Stimulated activated CD8-positive, alpha-beta memory T cell treated with anti-CD3 and anti-CD28 coated beads, Interleukin-7, amount 100 ng/mL, for 48 hours (primary cell): ENCODE measurements at regions not wholly inside any gene's neighbourhood (a gene's known extent, or its start where the extent isn't known, plus 50 kb on each side); places are given as distances from the start of the nearest gene placed in this dataset.

ENCODE experiments used
- DNase-seq, 2 donors: peaks; one replicate each; pipeline ENCODE4 v3.0.0-alpha.2; 2020; ENCODE audit warnings: low read depth in 1 of 2; ENCODE audit errors: extremely low read depth in 1 of 2

GRCh38 chr3:152516216-152516615, 247.5 kb downstream of the MBNL1 start:
- no peak for DNase-seq

- DNase-seq = no peak
Observed at GRCh38 chr3:152517502-152517901, 248.8 kb downstream of the MBNL1 start.

GRCh38 chr3:152518346-152518745, 249.6 kb downstream of the MBNL1 start:
- DNase-seq = no peak

- DNase-seq = no peak
Observed at GRCh38 chr3:152519376-152519775, 250.6 kb downstream of the MBNL1 start.

- DNase-seq = no peak
Observed at GRCh38 chr3:152522036-152522435, 253.3 kb downstream of the MBNL1 start.

- no peak for DNase-seq
Observed at GRCh38 chr3:152524198-152525140, 255.7 kb downstream of the MBNL1 start.

- no peak for DNase-seq
Observed at GRCh38 chr3:152531717-152532116, 263.0 kb downstream of the MBNL1 start.

GRCh38 chr3:152538518-152538917, 269.8 kb downstream of the MBNL1 start:
- DNase-seq = no peak

- no peak for DNase-seq
Observed at GRCh38 chr3:152539191-152539764, 270.5 kb downstream of the MBNL1 start.

GRCh38 chr3:152540120-152540519, 271.4 kb downstream of the MBNL1 start:
- DNase-seq = no peak

GRCh38 chr3:152547153-152547552, 278.4 kb downstream of the MBNL1 start:
- DNase-seq = no peak

- DNase-seq = no peak
Observed at GRCh38 chr3:152549263-152549662, 280.5 kb downstream of the MBNL1 start.

- no peak for DNase-seq
Observed at GRCh38 chr3:152550284-152550683, 281.6 kb downstream of the MBNL1 start.

- DNase-seq = no peak
Observed at GRCh38 chr3:152554980-152555379, 280.0 kb upstream of the P2RY1 start.

- no peak for DNase-seq
Observed at GRCh38 chr3:152555666-152556291, 279.2 kb upstream of the P2RY1 start.

GRCh38 chr3:152556731-152557254, 278.1 kb upstream of the P2RY1 start:
- DNase-seq = no peak

GRCh38 chr3:152557302-152557999, 277.5 kb upstream of the P2RY1 start:
- no peak for DNase-seq

- DNase-seq = no peak
Observed at GRCh38 chr3:152558386-152558785, 276.5 kb upstream of the P2RY1 start.

GRCh38 chr3:152559246-152559645, 275.7 kb upstream of the P2RY1 start:
- DNase-seq = no peak

- no peak for DNase-seq
Observed at GRCh38 chr3:152564459-152564858, 270.5 kb upstream of the P2RY1 start.
